B cell (primary cell): ENCODE measurements at regions not wholly inside any gene's neighbourhood (a gene's known extent, or its start where the extent isn't known, plus 50 kb on each side); places are given as distances from the start of the nearest gene placed in this dataset.

Source experiments
- ATAC-seq: fragments of 200-7000 bp; cut with Tn5 transposase; one replicate; pipeline ENCODE4 v1.10.0; 2021; ENCODE audit warnings: low read depth, mild to moderate bottlenecking, moderate number of reproducible peaks, moderate library complexity
- CTCF ChIA-PET: fragments of 350-600 bp; sonication (Branson Sonifier 250); formaldehyde crosslinking; loops from one replicate; lab custom pipeline; 2021; ENCODE audit warnings: antibody characterized with exemption, inconsistent platforms; lab: Charles Lee
- POLR2A ChIA-PET: fragments of 350-600 bp; sonication (Branson Sonifier 250); formaldehyde crosslinking; loops from one replicate; lab custom pipeline; 2021; ENCODE audit warnings: antibody characterized with exemption; lab: Charles Lee
- DNase-seq: peaks from one replicate; pipeline ENCODE4 v3.0.0; 2013
- H2AFZ ChIP-seq: 2 replicates; pipeline ENCODE4 v1.6.1; 2012; ENCODE audit warnings: mild to moderate bottlenecking, low read depth, low read length; ENCODE audit not compliant: insufficient read depth, poor library complexity, severe bottlenecking
- H3K27ac ChIP-seq, 2 donors: 1 replicate in 1 of 2; 2 replicates in 1 of 2; pipeline ENCODE4 v1.5.1; 2012 to 2013; ENCODE audit warnings: low read length in 2 of 2, mild to moderate bottlenecking in 2 of 2, moderate library complexity in 1 of 2
- H3K27me3 ChIP-seq, 4 experiments: fragments of 200-600 bp in 1 of 4; sonication (generic) in 1 of 4; replicated peaks in 1 of 4; 1 replicate in 2 of 4; 2 replicates in 2 of 4; pipeline versions ENCODE4 v1.6.1 to v1.7.0; 2013 to 2016; ENCODE audit warnings: low read length in 3 of 4, mild to moderate bottlenecking in 2 of 4, mixed read lengths in 1 of 4, moderate library complexity in 1 of 4; ENCODE audit not compliant: insufficient read depth in 4 of 4, control insufficient read depth in 3 of 4; ENCODE audit errors: control extremely low read depth in 1 of 4
- H3K36me3 ChIP-seq, 2 experiments: replicated peaks in 1 of 2; 1 replicate in 1 of 2; 2 replicates in 1 of 2; pipeline versions ENCODE4 v1.6.1 to v1.7.1; 2013; ENCODE audit warnings: low read length in 1 of 2; ENCODE audit not compliant: insufficient read depth in 2 of 2, control insufficient read depth in 1 of 2; ENCODE audit errors: control extremely low read depth in 1 of 2, extremely low read depth in 1 of 2
- H3K4me1 ChIP-seq, 2 donors: fragments of 200-600 bp in 1 of 2; sonication (generic) in 1 of 2; 1 replicate in 1 of 2; 2 replicates in 1 of 2; pipeline versions ENCODE4 v1.5.1 to v1.6.1; 2013 to 2017; ENCODE audit warnings: low read length in 2 of 2; ENCODE audit not compliant: control insufficient read depth in 2 of 2, insufficient read depth in 2 of 2
- H3K4me2 ChIP-seq: replicated peaks from 2 replicates; pipeline ENCODE3; 2012; ENCODE audit warnings: mild to moderate bottlenecking, low read depth, low read length; ENCODE audit not compliant: poor library complexity, severe bottlenecking
- H3K4me3 ChIP-seq, 5 experiments: fragments of 200-600 bp in 1 of 5; sonication (generic) in 1 of 5; 1 replicate in 3 of 5; 2 replicates in 2 of 5; pipeline versions ENCODE4 v1.5.1 to v1.7.0; 2011 to 2016; ENCODE audit warnings: low read length in 4 of 5, mild to moderate bottlenecking in 4 of 5, low read depth in 2 of 5, control low read depth in 1 of 5, moderate library complexity in 1 of 5; ENCODE audit not compliant: insufficient read depth in 1 of 5; ENCODE audit errors: control extremely low read depth in 1 of 5, extremely low read depth in 1 of 5
- H3K79me2 ChIP-seq: fragments of 200-600 bp; sonication (generic); one replicate; pipeline ENCODE4 v1.6.0; 2016; ENCODE audit warnings: low read length; ENCODE audit not compliant: control insufficient read depth, insufficient read depth
- H3K9ac ChIP-seq: fragments of 200-600 bp; sonication (generic); 2 replicates; pipeline ENCODE4 v1.6.1; 2017; ENCODE audit warnings: mild to moderate bottlenecking, low read length, moderate library complexity
- H3K9me3 ChIP-seq, 3 donors: one replicate each; pipeline versions ENCODE4 v1.6.1 to v1.7.1; 2013; ENCODE audit warnings: low read length in 2 of 3; ENCODE audit not compliant: control insufficient read depth in 2 of 3, insufficient read depth in 1 of 3; ENCODE audit errors: control extremely low read depth in 1 of 3
- H4K20me1 ChIP-seq: 2 replicates; pipeline ENCODE4 v1.6.0; 2012; ENCODE audit warnings: mild to moderate bottlenecking, low read length; ENCODE audit not compliant: insufficient read depth, control insufficient read depth, poor library complexity, severe bottlenecking
- H3K27ac Mint-ChIP-seq: one replicate; pipeline ENCODE4 v1.8.0; 2021; ENCODE audit warnings: mixed read lengths
- H3K27me3 Mint-ChIP-seq: one replicate; pipeline ENCODE4 v1.8.0; 2021; ENCODE audit warnings: mixed read lengths
- H3K4me1 Mint-ChIP-seq: one replicate; pipeline ENCODE4 v1.8.0; 2021; ENCODE audit warnings: mixed read lengths
- H3K4me3 Mint-ChIP-seq: one replicate; pipeline ENCODE4 v1.8.0; 2021; ENCODE audit warnings: mixed read lengths
- H3K9me3 Mint-ChIP-seq: one replicate; pipeline ENCODE4 v1.8.0; 2022; ENCODE audit warnings: mixed read lengths; ENCODE audit not compliant: insufficient read depth
- CTCF ChIP-seq: fragments of 200-600 bp; IDR thresholded peaks from one replicate; pipeline ENCODE4 v1.8.0; 2022; ENCODE audit warnings: antibody characterized with exemption, mild to moderate bottlenecking
- EZH2 ChIP-seq: IDR thresholded peaks from 2 replicates; pipeline ENCODE4 v1.6.1; 2012; ENCODE audit warnings: borderline replicate concordance, low read depth, mild to moderate bottlenecking, moderate library complexity, low read length; ENCODE audit not compliant: insufficient read depth, poor library complexity, severe bottlenecking
- WGBS: methylation state at CpG from one replicate; pipeline ENCODE4 v1.1.5; 2013; ENCODE audit warnings: missing lambda C conversion rate; ENCODE audit not compliant: insufficient coverage; 5-methylcytosine and 5-hydroxymethylcytosine counted together
- intact Hi-C: fragments of 100-400 bp; cut with micrococcal nuclease; formaldehyde crosslinking; loops from one replicate; pipeline ENCODE4 v1.10.0; 2022

GRCh38 chr18:72984290-72984689, 116.5 kb upstream of the NETO1 start:
- POLR2A ChIA-PET: no interaction called here
- Histone ChIP-seq H4K20me1 (no peaks in the 10 kb centered on the region), H3K9ac (no peak overlapping the region), H3K27ac (no peak overlapping the region), H3K27me3 (no peaks in the 10 kb centered on the region), H3K4me1 (no peaks in the 10 kb centered on the region), H2AFZ (no peak overlapping the region), H3K36me3 (no peaks in the 10 kb centered on the region), H3K4me3 (no peak overlapping the region), H3K9me3 (peaks cover 3 to 16% (median 12%) of the 10 kb centered on the region in 3 donors), H3K4me2 (no peak overlapping the region), H3K79me2 (no peaks in the 10 kb centered on the region)
- H3K4me3 Mint-ChIP-seq: no peak overlapping the region
- intact Hi-C loops: no loop called here
- no peaks in the 10 kb centered on the region for H3K27me3 Mint-ChIP-seq
- H3K27ac Mint-ChIP-seq: no peak overlapping the region
- H3K4me1 Mint-ChIP-seq: no peaks in the 10 kb centered on the region
- TF ChIP-seq CTCF (no peak), EZH2 (no peak)
- ATAC-seq (no peak), DNase-seq (no peak)
- H3K9me3 Mint-ChIP-seq: peaks cover 7% of the 10 kb centered on the region
- whole genome bisulfite sequencing: no CpG with 5 or more reads among the region's 2 CpGs
- CTCF ChIA-PET: no interaction called here

GRCh38 chr18:72973841-72974240, 106.1 kb upstream of the NETO1 start:
- POLR2A ChIA-PET: no interaction called here
- Histone ChIP-seq H3K4me1 (no peaks in the 10 kb centered on the region), H3K27me3 (no peaks in the 10 kb centered on the region), H3K79me2 (no peaks in the 10 kb centered on the region), H3K27ac (no peak overlapping the region), H3K4me3 (no peak overlapping the region), H3K9ac (no peak overlapping the region), H4K20me1 (no peaks in the 10 kb centered on the region), H3K4me2 (no peak overlapping the region), H3K9me3 (no peaks in the 10 kb centered on the region), H2AFZ (no peak overlapping the region), H3K36me3 (no peaks in the 10 kb centered on the region)
- no peaks in the 10 kb centered on the region for H3K9me3 Mint-ChIP-seq
- no peak overlapping the region for H3K27ac Mint-ChIP-seq
- H3K4me1 Mint-ChIP-seq: no peaks in the 10 kb centered on the region
- no peak for TF ChIP-seq CTCF
- no peak for TF ChIP-seq EZH2
- no peak for DNase-seq
- H3K4me3 Mint-ChIP-seq: no peak overlapping the region
- ATAC-seq: no peak
- CTCF ChIA-PET: no interaction called here
- intact Hi-C loops: no loop called here
- H3K27me3 Mint-ChIP-seq: no peaks in the 10 kb centered on the region
- 72% methylated on average over 2 of the region's 2 CpGs for WGBS
